K562 (cell line): ENCODE measurements at regions not wholly inside any gene's neighbourhood (a gene's known extent, or its start where the extent isn't known, plus 50 kb on each side); places are given as distances from the start of the nearest gene placed in this dataset.

Experiments
- BRD4 ChIP-seq: fragments of 200-600 bp; sonication (generic); IDR thresholded peaks from 2 replicates; pipeline ENCODE4 v1.6.1; 2017; ENCODE audit warnings: inconsistent platforms
- CBFA2T2 ChIP-seq: fragments of 450-650 bp; conservative IDR thresholded peaks from 2 replicates; pipeline ENCODE4 v1.6.1; 2017; ENCODE audit warnings: mild to moderate bottlenecking
- CEBPG ChIP-seq, 3 experiments: fragments of 200-800 bp in 1 of 3; sonication (Bioruptor generic) in 1 of 3; sonication (generic) in 1 of 3; formaldehyde crosslinking in 1 of 3; IDR thresholded peaks in 2 of 3; conservative IDR thresholded peaks in 1 of 3; 2 replicates each; pipeline versions ENCODE4 v1.6.1 to v1.8.0; 2016 to 2022; ENCODE audit warnings: missing compliant biosample characterization in 2 of 3, missing genetic modification characterization in 2 of 3, mild to moderate bottlenecking in 1 of 3, missing genetic modification reagents in 1 of 3
- ETV5 ChIP-seq: sonication (generic); formaldehyde crosslinking; IDR thresholded peaks from 2 replicates; pipeline ENCODE4 v1.4.0; 2020; ENCODE audit warnings: low read depth, mild to moderate bottlenecking, missing genetic modification reagents
- HCFC1 ChIP-seq: IDR thresholded peaks from 2 replicates; pipeline ENCODE4 v1.6.1; 2012; ENCODE audit warnings: low read depth, low read length, improper control_type of control experiment
- KAT2B ChIP-seq: IDR thresholded peaks from one replicate; pipeline ENCODE4 v1.6.1; 2012; ENCODE audit warnings: low read depth, mild to moderate bottlenecking, control low read depth, inconsistent platforms, low read length, moderate library complexity
- L3MBTL2 ChIP-seq: fragments of 450-650 bp; IDR thresholded peaks from 2 replicates; pipeline ENCODE4 v1.6.1; 2016; ENCODE audit warnings: mild to moderate bottlenecking, moderate library complexity
- NFE2 ChIP-seq: IDR thresholded peaks from 2 replicates; pipeline ENCODE4 v1.6.1; 2014; ENCODE audit warnings: antibody characterized with exemption, low read depth
- NONO ChIP-seq, 2 experiments: fragments of 200-400 bp in 1 of 2; fragments of 450-650 bp in 1 of 2; formaldehyde crosslinking in 1 of 2; IDR thresholded peaks; 2 replicates each; pipeline ENCODE4 v1.6.1; 2017; ENCODE audit warnings: low read depth in 2 of 2, mild to moderate bottlenecking in 2 of 2, moderate library complexity in 2 of 2, low read length in 1 of 2
- POLR3G ChIP-seq: IDR thresholded peaks from 2 replicates; pipeline ENCODE4 v1.6.1; 2011; ENCODE audit not compliant: insufficient read length, insufficient replicate concordance; ENCODE audit errors: extremely low read depth
- PRDM10 ChIP-seq: fragments of 450-650 bp; IDR thresholded peaks from 2 replicates; pipeline ENCODE4 v1.6.1; 2018; ENCODE audit not compliant: partially characterized antibody
- PRMT5 ChIP-seq: sonication (generic); formaldehyde crosslinking; IDR thresholded peaks from 2 replicates; pipeline ENCODE4 v1.5.0; 2020; ENCODE audit warnings: missing genetic modification reagents
- RFX1 ChIP-seq: fragments of 450-650 bp; IDR thresholded peaks from 2 replicates; pipeline ENCODE4 v1.6.1; 2016; ENCODE audit warnings: mild to moderate bottlenecking, moderate library complexity
- SIX5 ChIP-seq, 2 experiments: IDR thresholded peaks; 2 replicates each; pipeline ENCODE4 v1.6.1; 2011; ENCODE audit warnings: low read length in 2 of 2, borderline replicate concordance in 1 of 2, low read depth in 1 of 2, mild to moderate bottlenecking in 1 of 2, moderate library complexity in 1 of 2; ENCODE audit not compliant: insufficient read depth in 1 of 2
- SRSF7 ChIP-seq: fragments of 200-400 bp; formaldehyde crosslinking; optimal IDR thresholded peaks from 2 replicates; pipeline ENCODE3; 2017; ENCODE audit warnings: mild to moderate bottlenecking, low read depth, low read length
- TCF3 ChIP-seq: sonication (generic); formaldehyde crosslinking; IDR thresholded peaks from 2 replicates; pipeline ENCODE4 v1.4.0; 2020; ENCODE audit warnings: mild to moderate bottlenecking, missing genetic modification reagents
- THAP12 ChIP-seq: fragments of 250-450 bp; sonication (Bioruptor Pico); IDR thresholded peaks from 2 replicates; pipeline ENCODE4 v1.9.0; 2021; ENCODE audit warnings: mild to moderate bottlenecking, inconsistent platforms
- ZNF316 ChIP-seq: fragments of 450-650 bp; IDR thresholded peaks from 2 replicates; pipeline ENCODE4 v1.6.1; 2016
- ZNF551 ChIP-seq: fragments of 250-450 bp; sonication (Bioruptor Pico); IDR thresholded peaks from 2 replicates; pipeline ENCODE4 v1.5.0; 2021; ENCODE audit warnings: mild to moderate bottlenecking, moderate library complexity
- TF ChIP-seq, protein P1 (sequence below): sonication (generic); formaldehyde crosslinking; IDR thresholded peaks from 2 replicates; pipeline ENCODE4 v1.8.1; 2023; ENCODE audit warnings: mild to moderate bottlenecking, missing genetic modification reagents

DNA sequence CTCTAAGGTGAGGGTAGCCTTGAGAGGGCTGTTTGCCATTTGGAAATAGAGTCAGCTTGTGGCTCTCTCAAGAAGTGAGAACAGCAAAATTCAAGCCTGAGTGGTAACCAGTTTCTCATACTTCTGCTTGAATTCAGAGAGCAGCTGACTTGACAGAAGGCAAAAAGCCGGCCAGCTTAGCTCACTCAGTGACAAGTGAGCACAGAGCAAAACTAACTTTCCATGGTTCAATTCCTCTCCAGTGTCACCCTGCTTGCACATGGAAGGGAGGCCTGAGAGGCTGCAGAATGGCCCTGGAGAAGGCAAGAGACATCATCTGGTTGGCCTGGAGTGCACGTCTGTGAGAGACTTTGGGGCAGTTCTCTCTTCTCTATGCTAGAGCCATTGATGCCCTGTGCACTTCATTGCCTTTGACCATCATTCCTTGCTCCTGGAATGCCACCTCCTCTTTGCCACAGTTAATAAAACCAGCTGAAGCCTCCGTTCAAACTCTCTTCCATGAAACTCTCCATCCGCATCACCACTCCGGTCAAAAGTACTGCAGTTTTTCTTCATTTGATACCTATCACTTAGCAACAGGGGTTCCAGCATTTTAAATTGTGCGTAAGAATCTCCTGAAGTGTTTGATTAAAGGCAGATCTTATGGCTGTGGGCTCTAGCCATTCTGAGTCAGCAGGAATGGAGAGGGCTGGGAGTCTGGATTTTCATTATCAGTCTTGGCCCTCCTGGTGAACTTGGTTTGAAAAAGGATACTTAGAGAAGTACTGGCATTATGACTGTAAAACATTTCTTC is 69.8 kb upstream of the PIK3CG start (continued):
- no peak for TF ChIP-seq THAP12 (CRISPR knock-in tag)
- TF ChIP-seq CEBPG (CRISPR knock-in tag; IDR thresholded peaks at IDR 0.05), result no peak
- TF ChIP-seq CEBPG (tag; conservative IDR thresholded peaks at IDR 0.05 in 1 of 2, IDR thresholded peaks at IDR 0.05 in 1 of 2), result no peak
- peak; percentile 20; the same call in 1 of the 2 replicates for TF ChIP-seq RFX1
- peak; percentile 70 for TF ChIP-seq ZNF316
- TF ChIP-seq SRSF7, result no peak
- no peak for TF ChIP-seq POLR3G
- TF ChIP-seq KAT2B, result no peak
- TF ChIP-seq, protein P1, sequence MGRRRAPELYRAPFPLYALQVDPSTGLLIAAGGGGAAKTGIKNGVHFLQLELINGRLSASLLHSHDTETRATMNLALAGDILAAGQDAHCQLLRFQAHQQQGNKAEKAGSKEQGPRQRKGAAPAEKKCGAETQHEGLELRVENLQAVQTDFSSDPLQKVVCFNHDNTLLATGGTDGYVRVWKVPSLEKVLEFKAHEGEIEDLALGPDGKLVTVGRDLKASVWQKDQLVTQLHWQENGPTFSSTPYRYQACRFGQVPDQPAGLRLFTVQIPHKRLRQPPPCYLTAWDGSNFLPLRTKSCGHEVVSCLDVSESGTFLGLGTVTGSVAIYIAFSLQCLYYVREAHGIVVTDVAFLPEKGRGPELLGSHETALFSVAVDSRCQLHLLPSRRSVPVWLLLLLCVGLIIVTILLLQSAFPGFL (CRISPR knock-in tag), result no peak
- TF ChIP-seq ZNF551 (CRISPR knock-in tag), result no peak
- TF ChIP-seq BRD4, result no peak
- TF ChIP-seq CBFA2T2, result 0 out of 2 replicates have a peak, but pooled peaks have one; percentile 3
- no peak for TF ChIP-seq PRMT5 (CRISPR knock-in tag)
- TF ChIP-seq L3MBTL2, result no peak; the same call in none of the 2 replicates
- TF ChIP-seq PRDM10, result no peak
- TF ChIP-seq ETV5 (CRISPR knock-in tag), result no peak
- TF ChIP-seq NFE2, result peak; percentile 28; the same call in 1 of the 2 replicates
- no peak for TF ChIP-seq HCFC1
- TF ChIP-seq TCF3, result peak; percentile 27; the same call in 1 of the 2 replicates
- no peak for TF ChIP-seq NONO (IDR thresholded peaks at IDR 0.05; ENCODE audit: low read depth in 2 of 2, low read length in 1 of 2)
- no peak for TF ChIP-seq SIX5 (IDR thresholded peaks at IDR 0.05; ENCODE audit: borderline replicate concordance in 1 of 2, insufficient read depth in 1 of 2, low read depth in 1 of 2, low read length in 2 of 2)
